HG03457 (cell line): ENCODE measurements at regions not wholly inside any gene's neighbourhood (a gene's known extent, or its start where the extent isn't known, plus 50 kb on each side); places are given as distances from the start of the nearest gene placed in this dataset.
A peak's percentile ranks its signal among the peaks of the same experiment; 100 is the strongest.
"Not testable (repeated sequence)": the region's sequence is repeated elsewhere in the genome, so short reads cannot be mapped to it uniquely, and the experiment has no call there.

Experiments used
- ATAC-seq: cut with Tn5 transposase; IDR thresholded peaks from one replicate; pipeline ENCODE4 v1.9.1; 2021; ENCODE audit warnings: moderate number of reproducible peaks; ENCODE audit not compliant: unreplicated experiment

DNA sequence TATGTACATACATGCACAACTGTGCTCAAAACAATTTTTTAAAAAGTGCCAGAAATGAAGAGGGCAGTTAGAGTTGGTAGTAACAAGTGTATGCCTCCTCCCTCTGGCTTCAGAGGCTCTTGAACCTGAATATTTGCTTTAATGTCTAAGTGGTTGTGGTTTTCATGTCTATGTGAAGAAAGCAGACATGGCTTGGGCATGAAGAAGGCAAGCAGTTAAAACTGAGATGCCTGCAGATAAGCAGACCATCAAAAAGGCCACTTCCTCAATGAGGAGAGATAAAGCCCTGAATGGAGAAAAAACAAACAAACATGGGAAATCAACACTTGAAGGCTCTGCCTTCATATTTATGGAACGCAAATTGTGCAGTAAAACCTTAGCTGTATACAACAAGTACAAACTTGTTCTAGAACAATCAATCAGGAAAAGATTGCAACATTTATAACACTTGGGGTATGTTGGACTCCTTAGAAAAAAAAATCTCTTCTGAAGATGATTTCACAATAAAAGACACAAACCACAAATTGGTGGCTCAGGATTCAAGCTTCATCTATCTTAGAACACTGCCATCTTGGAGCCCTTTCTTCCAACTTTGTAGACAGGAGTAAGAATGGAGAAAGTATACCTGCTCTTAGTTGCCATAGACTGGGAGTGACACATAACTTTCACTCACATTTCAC lies 52.7 kb upstream of the PLA2G4A start:
- no peak for ATAC-seq

DNA sequence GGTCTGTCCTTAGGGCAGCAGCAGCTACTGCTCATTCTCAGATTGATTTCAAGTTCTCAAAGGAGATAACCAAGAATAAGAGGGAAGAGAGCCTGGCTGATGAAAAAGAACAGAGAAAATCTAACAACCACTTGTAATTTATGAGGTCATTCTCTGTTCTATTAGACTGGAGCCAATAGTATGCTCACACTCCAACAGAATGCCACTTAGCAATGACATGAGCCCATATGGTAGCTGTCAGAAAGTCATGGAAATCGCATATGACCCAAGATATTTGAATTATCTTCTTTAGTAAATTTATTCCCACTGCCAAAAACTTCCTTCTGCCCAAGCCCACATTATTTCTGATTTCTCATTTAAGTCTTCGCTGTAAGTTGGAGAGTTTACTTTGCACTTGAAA lies 53.7 kb upstream of the PLA2G4A start:
- no peak for ATAC-seq

DNA sequence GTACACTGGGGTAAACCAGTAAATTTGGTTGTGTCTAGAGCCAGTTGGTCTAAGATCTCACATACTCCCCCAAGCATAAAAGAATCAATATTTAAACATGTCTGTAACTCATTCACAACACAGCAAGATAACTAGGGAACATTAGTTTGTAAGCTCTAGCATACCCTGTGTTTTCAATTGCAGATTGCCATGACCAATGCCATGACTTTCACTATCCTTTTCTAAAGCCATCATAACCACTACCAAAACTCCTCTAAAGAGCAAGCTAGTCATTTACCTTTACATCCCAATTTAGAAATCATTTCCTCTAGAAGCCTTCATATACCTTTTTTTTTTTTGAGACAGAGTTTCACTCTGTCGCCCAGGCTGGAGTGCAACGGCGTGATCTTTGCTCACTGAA lies 56.5 kb upstream of the PLA2G4A start:
- peak; percentile 62 for ATAC-seq

DNA sequence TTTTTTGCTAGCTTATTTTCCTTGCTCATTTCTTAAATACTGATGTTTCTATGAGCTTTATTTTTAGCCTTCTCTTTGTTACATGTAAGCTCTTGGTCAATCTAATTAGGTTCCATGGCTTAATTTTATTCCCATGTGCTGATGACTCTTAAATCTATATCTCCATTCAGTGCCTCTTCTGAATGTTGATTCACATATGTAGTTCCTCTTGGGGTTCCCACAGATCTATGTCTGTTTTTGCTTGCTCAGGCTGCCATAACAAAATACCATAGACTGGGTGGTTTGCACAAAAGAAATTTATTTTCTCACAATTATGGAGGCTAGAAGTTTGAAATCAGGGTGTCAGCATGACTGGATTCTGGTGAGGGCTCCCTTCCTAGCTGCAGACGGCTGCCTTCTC lies 58.3 kb upstream of the PLA2G4A start:
- no peak for ATAC-seq

DNA sequence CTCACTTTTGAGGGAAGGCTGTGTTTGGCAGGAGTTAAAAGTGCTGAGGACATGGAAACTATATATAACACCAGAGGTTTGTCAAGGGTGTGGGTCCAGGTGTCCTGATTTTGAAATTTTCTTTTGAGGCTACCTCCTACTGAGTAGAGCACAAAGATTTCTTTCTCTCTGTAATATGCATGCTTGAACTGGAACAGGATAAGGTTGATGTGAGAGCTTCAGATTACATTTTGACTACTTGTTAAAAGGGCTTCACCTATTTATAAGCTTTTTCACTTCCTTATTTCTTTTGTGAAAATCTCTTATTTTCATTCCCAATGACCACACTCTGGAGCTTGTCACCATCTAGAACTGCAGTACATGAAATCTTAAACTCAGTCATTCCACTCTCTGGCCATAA lies 59.8 kb upstream of the PLA2G4A start:
- ATAC-seq = peak; percentile 69

DNA sequence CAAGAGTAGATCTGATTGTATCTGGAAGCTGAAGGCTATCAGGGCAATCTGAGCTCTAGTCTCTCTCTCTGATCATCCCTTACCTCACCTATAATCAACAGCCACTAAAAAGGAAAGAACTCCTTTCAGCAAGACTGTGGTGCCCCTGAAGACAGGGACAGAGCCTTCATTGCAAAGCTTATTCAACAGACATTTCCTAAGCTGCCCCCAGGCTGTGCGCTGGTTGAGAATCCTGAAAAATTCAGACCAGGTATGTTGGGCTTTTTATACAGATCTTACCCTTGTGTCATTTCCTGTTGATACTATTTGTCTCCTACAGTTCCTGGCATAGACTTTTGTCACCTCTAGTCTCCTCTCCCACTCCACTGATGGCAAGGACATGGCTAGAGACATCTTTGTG lies 63.3 kb upstream of the PLA2G4A start:
- ATAC-seq = no peak

DNA sequence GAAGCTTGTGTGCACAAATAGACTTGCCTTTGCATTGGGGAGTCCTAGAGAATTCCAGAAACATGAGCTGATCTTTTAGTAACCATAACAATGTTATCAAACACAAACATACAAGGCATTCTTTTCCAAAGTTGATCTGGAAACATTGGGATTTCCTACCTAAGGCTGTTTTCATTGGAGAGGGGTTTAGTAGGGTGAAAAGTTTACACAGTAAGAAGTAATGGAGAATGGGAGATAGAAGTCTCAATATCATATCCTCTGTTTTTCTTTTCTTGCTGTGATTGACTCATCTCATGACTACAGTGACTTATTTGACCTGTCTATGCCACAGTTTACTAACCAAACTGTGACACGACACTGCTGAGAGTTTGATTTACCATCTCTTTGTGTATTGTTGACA lies 65.6 kb upstream of the PLA2G4A start:
- ATAC-seq = peak; percentile 57

DNA sequence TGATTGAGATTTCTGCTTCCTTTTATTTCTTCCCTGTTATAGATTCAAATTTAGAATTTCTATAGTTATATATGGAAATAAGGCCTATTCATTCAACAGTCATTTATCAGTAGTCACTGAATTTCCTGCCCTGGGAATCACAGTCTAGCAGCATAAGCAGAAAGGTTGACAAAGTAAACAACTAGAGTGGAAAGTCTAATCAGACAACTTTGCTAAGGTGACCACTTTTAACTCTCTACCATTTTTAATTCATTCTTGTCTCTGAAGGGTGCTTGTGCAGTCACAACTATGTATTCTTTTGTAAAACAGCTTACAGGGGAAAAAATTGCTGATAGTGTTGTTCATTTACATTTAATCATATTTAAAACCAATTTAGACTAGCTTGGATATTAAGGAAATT lies 66.1 kb upstream of the PLA2G4A start:
- no peak for ATAC-seq

DNA sequence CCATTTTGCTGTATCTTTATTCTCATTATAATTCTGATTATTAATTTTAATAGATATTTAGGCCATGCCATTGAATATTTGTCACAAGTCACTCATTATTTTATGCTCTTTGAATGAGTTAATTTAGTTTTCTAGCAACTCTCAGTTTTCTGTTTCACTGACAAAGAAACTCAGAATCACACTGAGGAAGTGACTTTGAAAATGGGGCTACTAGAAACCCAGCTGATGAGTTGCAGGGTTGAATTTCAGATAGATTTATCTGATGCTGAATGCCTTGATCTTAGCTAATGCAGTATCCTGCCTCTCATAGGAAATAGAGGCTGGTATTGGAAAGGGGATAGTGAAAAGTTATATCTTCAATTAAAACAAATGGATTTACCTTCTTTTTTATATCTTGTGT lies 67.4 kb upstream of the PLA2G4A start:
- ATAC-seq = no peak

DNA sequence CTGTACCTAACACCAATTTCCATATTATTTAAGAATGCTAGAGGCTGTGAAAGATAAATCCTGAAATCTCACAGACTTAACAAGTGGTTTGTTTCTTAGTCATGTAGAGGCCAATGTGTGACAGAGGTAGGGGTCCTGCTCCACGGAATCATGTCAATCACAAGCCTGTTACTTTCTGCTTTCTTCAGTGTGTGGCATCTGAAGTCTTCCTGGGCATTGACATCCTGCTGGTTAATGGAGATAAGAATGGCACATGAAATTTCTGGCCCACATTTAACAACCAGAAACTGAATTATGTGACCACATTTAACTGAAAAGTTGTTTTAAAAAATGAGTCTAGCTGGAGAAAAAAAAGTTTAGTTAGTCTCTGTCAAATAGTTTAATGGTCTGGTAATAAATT lies 68.3 kb upstream of the PLA2G4A start:
- no peak for ATAC-seq

DNA sequence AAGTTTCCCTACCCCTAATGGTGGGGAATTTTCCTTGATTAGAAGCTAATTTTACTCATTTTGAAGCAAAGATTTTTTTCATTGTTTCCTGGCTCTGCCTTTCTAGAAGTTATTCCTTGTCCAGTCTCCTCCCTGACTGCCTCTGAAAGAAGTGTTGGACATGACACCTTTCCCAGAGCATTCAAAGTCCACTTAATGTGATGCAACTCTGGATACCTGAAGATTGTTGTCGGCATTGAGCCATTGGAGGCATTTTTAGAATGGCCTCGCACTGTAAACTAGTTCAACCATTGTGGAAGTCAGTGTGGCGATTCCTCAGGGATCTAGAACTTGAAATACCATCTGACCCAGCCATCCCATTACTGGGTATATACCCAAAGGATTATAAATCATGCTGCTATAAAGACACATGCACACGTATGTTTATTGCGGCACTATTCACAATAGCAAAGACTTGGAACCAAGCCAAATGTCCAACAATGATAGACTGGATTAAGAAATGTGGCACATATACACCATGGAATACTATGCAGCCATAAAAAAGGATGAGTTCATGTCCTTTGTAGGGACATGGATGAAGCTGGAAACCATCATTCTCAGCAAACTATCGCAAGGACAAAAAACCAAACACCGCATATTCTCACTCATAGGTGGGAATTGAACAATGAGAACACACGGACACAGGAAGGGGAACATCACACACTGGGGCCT lies 69.7 kb upstream of the PLA2G4A start:
- ATAC-seq = not testable (repeated sequence)

DNA sequence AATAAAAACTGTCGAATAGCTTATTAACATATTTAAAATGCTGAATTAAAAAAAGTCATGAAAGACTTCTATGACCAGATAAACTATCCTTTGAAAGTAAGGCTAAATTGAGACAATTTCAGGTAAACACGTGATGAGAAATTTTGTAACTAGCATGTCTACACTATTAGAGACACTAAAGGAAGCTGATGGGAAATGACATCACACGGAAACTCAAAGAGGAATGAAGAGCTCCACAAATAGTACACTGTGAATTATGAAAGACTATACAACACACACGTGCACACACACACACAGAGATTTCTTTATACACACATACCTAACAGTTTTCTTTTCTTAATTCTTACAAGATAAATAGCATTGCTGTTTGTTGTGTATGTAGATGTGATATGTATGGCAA lies 70.9 kb upstream of the PLA2G4A start:
- no peak for ATAC-seq

DNA sequence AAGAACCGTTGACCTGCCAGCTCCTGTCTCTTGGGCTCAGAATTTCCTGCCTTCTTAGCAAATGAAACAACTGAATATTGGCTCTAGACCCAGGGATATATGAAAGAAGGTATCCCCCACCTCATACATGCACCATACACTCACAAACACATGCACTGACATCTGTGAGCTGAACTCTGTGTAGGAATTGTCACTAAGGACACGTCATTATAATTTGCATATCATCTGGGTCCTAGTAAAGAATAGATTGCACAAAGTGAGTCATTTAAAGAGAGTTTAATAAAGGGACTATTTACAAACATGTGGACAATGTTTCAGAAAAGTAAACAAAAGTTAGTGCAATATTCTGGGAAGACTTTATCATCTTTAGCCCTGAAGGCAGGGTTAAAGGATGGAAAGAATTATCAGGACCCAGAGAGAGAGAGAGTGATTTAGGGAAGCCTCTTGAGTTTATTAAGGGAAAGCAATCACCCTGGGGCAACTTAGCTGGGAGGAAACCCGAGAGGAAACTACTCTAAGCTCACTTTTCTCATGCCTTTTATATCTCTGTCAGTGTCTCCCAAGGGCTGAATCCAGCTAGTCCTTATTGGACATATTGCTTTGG lies 74.1 kb upstream of the PLA2G4A start:
- no peak for ATAC-seq

DNA sequence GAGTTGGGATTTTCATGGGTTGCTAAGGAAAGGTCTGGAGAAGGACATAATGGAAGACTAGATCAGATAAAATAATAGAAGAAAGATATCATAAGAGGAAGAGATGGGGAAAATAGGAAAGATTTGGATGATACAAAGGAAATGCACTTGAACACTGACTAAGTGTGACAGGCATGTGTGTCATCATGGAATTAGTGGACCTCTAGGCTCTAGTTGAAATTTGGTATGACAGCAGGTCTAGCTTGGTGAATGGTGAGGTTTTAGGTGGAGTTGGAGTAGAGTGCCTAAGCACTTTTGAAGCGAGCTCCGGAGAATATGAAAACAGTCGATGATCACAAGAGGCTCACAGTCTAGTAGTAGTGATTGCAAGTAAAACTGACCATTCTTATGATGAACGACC lies 73.0 kb upstream of the PTGS2 start:
- ATAC-seq = no peak

DNA sequence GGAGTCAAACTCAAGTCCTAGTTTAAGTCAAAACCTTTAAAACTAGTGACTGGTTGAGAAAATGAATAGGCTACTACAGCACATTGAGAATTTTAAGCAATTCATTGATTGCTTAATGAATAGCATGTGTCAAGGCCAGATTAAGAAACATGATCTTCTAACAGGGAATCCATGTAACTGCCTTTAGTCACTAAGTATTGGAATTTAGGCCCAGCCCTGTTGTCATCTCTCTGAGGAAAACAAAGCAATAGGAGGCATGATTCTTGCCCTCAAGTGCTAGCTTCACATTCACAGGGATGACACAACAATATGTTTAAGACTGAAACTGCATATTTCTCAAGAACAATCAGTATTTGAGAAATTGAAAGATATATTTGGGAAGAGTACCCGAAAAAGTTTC lies 70.0 kb upstream of the PTGS2 start:
- no peak for ATAC-seq

DNA sequence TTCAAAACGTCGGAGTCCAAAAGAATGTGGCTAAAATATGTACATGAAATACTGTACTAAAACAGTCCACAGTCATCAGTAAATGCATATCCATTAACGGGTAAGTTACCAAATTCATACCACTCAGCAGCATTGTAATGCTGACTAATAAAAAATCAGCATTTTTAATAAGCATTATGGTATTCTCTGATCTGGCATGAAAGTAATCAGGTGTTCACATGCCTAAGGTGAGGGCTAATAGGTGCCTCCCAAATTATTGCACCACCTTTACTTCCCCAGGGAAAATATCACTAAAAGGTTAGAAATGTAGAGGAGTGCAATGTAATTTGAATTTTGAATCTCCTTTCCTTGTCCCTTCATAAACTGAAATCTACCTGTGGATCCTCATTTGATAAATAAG lies 69.6 kb upstream of the PTGS2 start:
- no peak for ATAC-seq

DNA sequence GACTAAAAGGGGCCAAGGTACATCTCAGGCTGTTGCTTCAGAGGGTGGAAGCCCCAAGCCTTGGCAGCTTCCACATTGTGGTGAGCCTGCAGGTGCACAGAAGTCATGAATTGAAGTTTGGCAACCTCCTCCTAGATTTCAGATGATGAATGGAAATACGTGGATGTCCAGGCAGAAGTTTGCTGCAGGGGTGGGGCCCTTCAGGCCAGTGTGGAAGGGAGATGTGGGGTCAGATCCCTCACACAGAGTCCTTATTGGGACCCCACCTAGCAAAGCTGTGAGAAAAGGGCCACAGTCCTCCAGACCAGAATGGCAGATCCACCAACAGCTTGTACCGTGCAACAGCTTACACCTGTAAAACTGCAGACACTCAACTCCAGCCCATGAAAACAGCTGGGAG lies 67.4 kb upstream of the PTGS2 start:
- no peak for ATAC-seq

DNA sequence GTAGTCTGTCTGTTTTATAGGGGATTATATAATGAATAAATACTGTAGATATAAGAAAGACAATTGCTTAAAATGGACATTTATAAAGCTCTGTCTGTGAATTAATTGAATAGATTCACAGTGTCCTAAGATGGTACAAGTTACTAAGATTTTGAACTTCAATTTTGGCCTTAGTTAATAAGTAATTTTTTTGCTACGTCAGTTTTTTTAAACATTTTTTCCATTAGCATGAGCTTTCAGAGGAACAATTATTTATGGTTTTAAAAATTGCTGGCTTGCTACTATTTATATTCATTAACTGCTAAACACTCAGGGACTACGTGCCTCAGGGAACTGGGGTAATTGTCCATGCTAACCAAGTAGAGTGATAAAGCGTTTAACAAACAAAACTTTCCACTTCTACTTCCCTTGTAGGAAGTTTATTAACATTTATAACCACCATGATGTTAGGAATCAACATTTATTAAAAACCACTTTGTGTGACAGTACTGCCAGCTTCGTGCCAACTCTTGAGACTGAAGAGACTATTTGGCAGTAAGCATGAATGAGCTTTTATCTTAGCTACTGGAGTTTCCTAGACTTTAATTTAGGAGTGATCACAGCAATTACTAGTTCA lies 65.4 kb upstream of the PTGS2 start:
- ATAC-seq = no peak

DNA sequence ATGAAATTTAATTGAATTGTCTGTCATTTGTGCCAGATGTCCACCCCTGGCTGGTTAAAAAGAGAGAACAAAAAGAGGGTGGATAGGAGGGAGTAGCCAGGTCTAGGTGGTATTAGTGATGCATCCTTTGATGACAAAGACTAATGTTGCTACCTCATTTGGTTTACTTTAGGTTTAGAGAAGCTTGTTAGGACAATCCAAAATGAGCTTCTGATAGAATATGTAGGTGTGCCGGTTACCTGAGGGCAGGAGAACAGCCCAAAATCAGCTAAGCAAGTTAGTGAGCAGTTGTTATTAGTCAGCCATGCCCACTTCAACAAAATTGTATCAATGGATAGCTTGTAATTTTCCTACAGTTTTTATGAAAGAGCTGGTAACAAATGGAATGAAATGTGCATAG lies 61.4 kb upstream of the PTGS2 start:
- ATAC-seq = no peak

DNA sequence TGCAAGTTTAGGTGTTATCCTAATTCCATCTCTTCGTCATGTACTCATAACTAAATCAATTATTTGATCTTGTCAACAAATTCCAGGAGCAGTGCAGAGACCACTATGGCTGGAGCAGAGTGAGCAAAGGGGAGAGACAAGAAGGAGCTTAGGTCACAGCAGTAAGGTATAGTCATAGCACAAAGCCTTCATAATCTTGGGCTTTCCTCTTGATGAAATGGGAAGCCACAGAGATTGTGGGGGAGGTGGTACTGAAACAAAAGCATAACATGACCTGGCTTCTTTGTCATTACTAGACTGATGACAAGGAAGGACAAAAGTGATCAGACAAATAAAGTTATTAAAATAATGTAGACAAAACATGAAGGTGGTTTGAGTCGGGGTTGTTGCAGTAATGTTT lies 60.1 kb upstream of the PTGS2 start:
- ATAC-seq = no peak

DNA sequence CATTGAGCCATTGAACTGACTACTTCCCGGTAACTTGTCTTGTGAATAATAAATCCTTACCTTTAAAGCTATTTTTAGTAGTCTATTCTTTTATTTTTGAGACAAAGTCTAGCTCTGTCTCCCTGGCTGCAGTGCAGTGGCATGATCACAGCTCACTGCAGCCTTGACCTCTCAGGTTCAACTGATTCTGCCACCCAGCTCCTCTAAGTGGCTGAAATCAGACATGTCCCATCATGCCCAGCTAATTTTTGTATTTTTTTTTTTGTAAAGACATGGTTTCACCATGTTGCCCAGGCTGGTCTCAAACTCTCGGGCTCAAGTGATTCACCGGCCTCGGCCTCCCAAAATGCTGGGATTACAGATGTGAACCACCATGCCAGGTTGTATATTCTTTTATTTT lies 59.3 kb upstream of the PTGS2 start:
- ATAC-seq = no peak

DNA sequence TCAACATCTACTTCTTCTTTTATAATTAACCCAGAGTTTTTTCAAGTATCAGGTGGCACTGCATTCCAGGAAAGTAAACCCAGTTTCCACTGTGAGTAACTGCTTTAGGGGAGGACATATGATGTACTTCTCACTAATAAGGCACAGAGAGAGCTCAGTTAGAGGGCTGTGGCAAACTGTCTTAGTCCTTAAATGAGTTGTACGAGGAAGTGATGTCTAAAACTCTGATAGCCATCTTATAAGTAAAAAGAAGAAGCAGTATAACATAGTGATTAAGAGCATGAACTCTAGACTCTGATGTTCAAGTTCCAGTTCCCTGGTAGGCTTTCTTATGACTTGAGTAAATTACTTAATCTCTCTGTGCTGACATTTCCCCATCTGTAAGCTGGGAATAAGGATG lies 58.7 kb upstream of the PTGS2 start:
- ATAC-seq = peak; percentile 84
